ENCODE measurements at regions not wholly inside any gene's neighbourhood (a gene's known extent, or its start where the extent isn't known, plus 50 kb on each side); places are given as distances from the start of the nearest gene placed in this dataset.

- ChIA-PET CTCF (no interaction called here), POLR2A (interaction anchor here (0.6 kb wide), 1 partner anchor 184 kb away, joined by 3 read pairs; no protein-coding TSS in a partner anchor)
- TF ChIP-seq, protein P1, sequence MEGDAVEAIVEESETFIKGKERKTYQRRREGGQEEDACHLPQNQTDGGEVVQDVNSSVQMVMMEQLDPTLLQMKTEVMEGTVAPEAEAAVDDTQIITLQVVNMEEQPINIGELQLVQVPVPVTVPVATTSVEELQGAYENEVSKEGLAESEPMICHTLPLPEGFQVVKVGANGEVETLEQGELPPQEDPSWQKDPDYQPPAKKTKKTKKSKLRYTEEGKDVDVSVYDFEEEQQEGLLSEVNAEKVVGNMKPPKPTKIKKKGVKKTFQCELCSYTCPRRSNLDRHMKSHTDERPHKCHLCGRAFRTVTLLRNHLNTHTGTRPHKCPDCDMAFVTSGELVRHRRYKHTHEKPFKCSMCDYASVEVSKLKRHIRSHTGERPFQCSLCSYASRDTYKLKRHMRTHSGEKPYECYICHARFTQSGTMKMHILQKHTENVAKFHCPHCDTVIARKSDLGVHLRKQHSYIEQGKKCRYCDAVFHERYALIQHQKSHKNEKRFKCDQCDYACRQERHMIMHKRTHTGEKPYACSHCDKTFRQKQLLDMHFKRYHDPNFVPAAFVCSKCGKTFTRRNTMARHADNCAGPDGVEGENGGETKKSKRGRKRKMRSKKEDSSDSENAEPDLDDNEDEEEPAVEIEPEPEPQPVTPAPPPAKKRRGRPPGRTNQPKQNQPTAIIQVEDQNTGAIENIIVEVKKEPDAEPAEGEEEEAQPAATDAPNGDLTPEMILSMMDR (IDR thresholded peaks at IDR 0.05) = no peak
- no peaks in the 10 kb centered on the region for H3K4me1 Mint-ChIP-seq (ENCODE audit: low read depth)
- no peak overlapping the region for H3K4me3 Mint-ChIP-seq
- ATAC-seq (no peak), DNase-seq (no peak)
- H3K9me3 Mint-ChIP-seq = no peaks in the 10 kb centered on the region
- intact Hi-C loops (cut with micrococcal nuclease) = no loop called here
- H3K27me3 Mint-ChIP-seq = no peaks in the 10 kb centered on the region
- no peaks in the 10 kb centered on the region for H3K36me3 Mint-ChIP-seq (ENCODE audit: low read depth)
- no peak overlapping the region for H3K27ac Mint-ChIP-seq
Measured at GRCh38 chr1:69016468-69016867, 519.6 kb upstream of the DEPDC1 start.

DNA sequence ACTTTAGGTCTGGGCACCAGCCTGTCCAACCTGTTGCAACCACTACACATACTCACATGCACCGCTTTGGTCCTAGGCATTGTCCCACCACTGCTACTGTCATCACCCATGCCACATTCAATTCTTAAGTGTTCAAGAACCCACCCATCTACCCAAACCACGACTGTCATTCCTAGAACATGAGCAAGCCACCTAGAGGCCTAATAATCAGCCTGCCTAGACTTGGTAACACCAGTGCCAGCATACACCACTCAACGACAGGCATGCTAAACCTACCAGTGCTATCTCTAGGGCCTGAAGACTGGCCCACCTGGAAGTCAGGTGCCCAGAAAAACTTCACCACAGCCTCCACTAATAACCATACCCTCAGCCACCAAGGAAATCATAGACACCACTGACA, 532.8 kb upstream of the DEPDC1 start:
- no peak overlapping the region for H3K4me3 Mint-ChIP-seq
- intact Hi-C loops (cut with micrococcal nuclease) = no loop called here
- H3K27ac Mint-ChIP-seq = no peak overlapping the region
- no peaks in the 10 kb centered on the region for H3K36me3 Mint-ChIP-seq (ENCODE audit: low read depth)
- DNase-seq (no peak), ATAC-seq (no peak)
- POLR2A ChIA-PET = no interaction called here
- peaks cover 13% of the 10 kb centered on the region for H3K9me3 Mint-ChIP-seq
- TF ChIP-seq, protein P1 (IDR thresholded peaks at IDR 0.05) = no peak
- CTCF ChIA-PET = no interaction called here
- no peaks in the 10 kb centered on the region for H3K27me3 Mint-ChIP-seq
- H3K4me1 Mint-ChIP-seq (ENCODE audit: low read depth) = no peaks in the 10 kb centered on the region

- Mint-ChIP-seq H3K4me3 (no peak overlapping the region), H3K27me3 (no peaks in the 10 kb centered on the region), H3K4me1 (ENCODE audit: low read depth) (no peaks in the 10 kb centered on the region), H3K9me3 (peaks cover 21% of the 10 kb centered on the region), H3K36me3 (ENCODE audit: low read depth) (no peaks in the 10 kb centered on the region), H3K27ac (no peak overlapping the region)
- TF ChIP-seq, protein P1 (IDR thresholded peaks at IDR 0.05) = no peak
- intact Hi-C loops (cut with micrococcal nuclease) = no loop called here
- POLR2A ChIA-PET = no interaction called here
- CTCF ChIA-PET = no interaction called here
- no peak for DNase-seq
- ATAC-seq = no peak
Measured at GRCh38 chr1:69038379-69038778, 529.3 kb upstream of the LRRC7 start.

DNA sequence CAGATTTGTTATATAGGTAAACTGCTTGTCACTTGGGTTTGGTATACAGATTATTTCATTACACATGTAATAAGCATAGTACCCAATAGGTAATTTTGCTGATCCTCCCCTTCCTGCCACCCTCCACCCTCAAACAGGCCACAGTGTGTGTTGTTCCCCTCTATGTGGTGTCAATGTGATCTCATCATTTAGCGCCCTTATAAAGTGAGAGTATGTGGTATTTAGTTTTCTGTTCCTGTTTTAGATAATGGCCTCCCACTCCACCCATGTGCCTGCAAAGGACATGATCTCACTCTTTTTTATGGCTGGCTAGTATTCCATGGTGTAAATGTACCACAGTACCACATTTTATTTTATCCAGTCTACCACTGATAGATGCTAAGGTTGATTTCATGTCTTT, 522.1 kb upstream of the LRRC7 start:
- intact Hi-C loops (cut with micrococcal nuclease) = no loop called here
- Mint-ChIP-seq H3K4me1 (ENCODE audit: low read depth) (no peaks in the 10 kb centered on the region), H3K27me3 (no peaks in the 10 kb centered on the region), H3K27ac (no peak overlapping the region), H3K36me3 (ENCODE audit: low read depth) (no peaks in the 10 kb centered on the region), H3K4me3 (no peak overlapping the region), H3K9me3 (peaks cover 13% of the 10 kb centered on the region)
- TF ChIP-seq, protein P1 (IDR thresholded peaks at IDR 0.05) = no peak
- DNase-seq (no peak), ATAC-seq (no peak)
- POLR2A ChIA-PET = no interaction called here
- CTCF ChIA-PET = no interaction called here

GRCh38 chr1:69055194-69055593, 512.5 kb upstream of the LRRC7 start:
- intact Hi-C loops (cut with micrococcal nuclease) = no loop called here
- Mint-ChIP-seq H3K9me3 (no peaks in the 10 kb centered on the region), H3K27me3 (no peaks in the 10 kb centered on the region), H3K4me1 (ENCODE audit: low read depth) (no peaks in the 10 kb centered on the region), H3K4me3 (no peak overlapping the region), H3K27ac (no peak overlapping the region), H3K36me3 (ENCODE audit: low read depth) (no peaks in the 10 kb centered on the region)
- TF ChIP-seq, protein P1 (IDR thresholded peaks at IDR 0.05) = no peak
- ATAC-seq = no peak
- no peak for DNase-seq
- ChIA-PET POLR2A (no interaction called here), CTCF (no interaction called here)
